ENCODE measurements at regions not wholly inside any gene's neighbourhood (a gene's known extent, or its start where the extent isn't known, plus 50 kb on each side); places are given as distances from the start of the nearest gene placed in this dataset.
"Not testable (repeated sequence)": the region's sequence is repeated elsewhere in the genome, so short reads cannot be mapped to it uniquely, and the experiment has no call there.

DNA sequence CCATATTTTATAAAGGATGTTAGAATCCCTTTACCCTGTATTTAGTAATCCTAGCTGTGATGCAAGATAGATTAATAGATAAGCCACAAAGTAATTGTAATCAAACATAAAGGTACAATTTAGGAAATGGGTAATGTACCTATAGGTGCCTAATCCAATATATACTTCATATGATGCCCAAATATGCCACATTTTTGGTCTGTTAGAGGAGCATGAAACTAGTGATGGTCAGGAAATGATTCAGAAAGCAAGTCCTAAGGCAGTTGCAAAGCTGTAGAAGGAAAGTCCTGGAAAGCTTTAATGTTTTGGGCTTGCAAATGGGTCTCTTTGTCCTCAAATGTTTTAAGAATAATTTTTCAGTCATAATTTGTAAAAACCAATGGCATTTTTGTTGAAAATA lies 76.6 kb upstream of the PTPRK start:
- Histone ChIP-seq H3K4me3 (replicated peaks; ENCODE audit: low read depth, low read length) (no peak overlapping the region), H3K27me3 (replicated peaks; ENCODE audit: control insufficient read depth, insufficient read depth, low read length) (no peaks in the 10 kb centered on the region), H3K36me3 (ENCODE audit: control insufficient read depth, insufficient read depth, low read length) (no peaks in the 10 kb centered on the region)
- TF ChIP-seq, protein P1, sequence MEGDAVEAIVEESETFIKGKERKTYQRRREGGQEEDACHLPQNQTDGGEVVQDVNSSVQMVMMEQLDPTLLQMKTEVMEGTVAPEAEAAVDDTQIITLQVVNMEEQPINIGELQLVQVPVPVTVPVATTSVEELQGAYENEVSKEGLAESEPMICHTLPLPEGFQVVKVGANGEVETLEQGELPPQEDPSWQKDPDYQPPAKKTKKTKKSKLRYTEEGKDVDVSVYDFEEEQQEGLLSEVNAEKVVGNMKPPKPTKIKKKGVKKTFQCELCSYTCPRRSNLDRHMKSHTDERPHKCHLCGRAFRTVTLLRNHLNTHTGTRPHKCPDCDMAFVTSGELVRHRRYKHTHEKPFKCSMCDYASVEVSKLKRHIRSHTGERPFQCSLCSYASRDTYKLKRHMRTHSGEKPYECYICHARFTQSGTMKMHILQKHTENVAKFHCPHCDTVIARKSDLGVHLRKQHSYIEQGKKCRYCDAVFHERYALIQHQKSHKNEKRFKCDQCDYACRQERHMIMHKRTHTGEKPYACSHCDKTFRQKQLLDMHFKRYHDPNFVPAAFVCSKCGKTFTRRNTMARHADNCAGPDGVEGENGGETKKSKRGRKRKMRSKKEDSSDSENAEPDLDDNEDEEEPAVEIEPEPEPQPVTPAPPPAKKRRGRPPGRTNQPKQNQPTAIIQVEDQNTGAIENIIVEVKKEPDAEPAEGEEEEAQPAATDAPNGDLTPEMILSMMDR (IDR thresholded peaks at IDR 0.05; ENCODE audit: insufficient read depth, low read length, poor library complexity, severe bottlenecking) = no peak
- no peak for DNase-seq (ENCODE audit: extremely low read depth, insufficient read length)

DNA sequence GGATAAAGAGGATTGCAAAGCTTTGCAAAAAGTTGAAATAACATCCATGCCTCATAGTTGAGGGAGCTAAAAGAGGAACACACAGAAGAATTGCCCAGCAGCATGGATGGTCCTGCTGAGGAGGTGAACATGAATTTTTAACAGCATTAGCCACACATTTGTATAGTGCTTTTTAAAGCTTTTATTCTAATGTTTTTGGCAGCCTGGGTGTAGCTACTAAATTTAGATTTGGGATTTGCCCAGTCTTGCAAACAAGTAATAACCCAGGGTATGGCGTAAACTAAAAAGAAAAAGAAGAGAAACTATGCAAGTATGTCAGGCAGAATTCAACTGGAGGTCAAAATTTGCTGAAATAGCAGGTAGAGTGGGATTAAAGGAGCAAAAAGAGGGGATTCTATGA lies 75.1 kb upstream of the PTPRK start:
- DNase-seq (ENCODE audit: extremely low read depth, insufficient read length) = no peak
- H3K4me3 ChIP-seq (replicated peaks; ENCODE audit: low read depth, low read length) = no peak overlapping the region
- TF ChIP-seq, protein P1 (IDR thresholded peaks at IDR 0.05; ENCODE audit: insufficient read depth, low read length, poor library complexity, severe bottlenecking) = no peak
- H3K36me3 ChIP-seq (ENCODE audit: control insufficient read depth, insufficient read depth, low read length) = no peaks in the 10 kb centered on the region
- H3K27me3 ChIP-seq (replicated peaks; ENCODE audit: control insufficient read depth, insufficient read depth, low read length) = no peaks in the 10 kb centered on the region

DNA sequence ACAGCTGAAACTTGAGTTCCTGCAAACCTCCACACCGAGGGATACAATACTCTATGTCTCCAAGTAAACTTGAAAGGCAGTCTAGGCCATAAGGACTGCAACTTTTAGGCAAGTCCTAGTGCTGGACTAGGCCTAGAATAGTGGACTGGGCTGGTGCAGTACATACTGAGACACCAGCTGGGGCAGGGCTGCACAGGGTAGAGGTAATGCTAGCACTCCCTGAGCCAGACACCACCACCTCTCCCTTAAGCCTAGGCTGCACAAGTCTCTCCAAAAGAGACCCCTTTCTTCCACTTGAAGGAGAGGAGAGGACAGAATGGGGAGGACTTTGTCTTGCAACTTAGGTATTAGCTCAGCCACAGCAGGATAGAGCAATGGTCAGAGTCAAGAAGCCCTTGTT lies 65.7 kb upstream of the PTPRK start:
- H3K27me3 ChIP-seq (replicated peaks; ENCODE audit: control insufficient read depth, insufficient read depth, low read length) = no peaks in the 10 kb centered on the region
- H3K4me3 ChIP-seq (replicated peaks; ENCODE audit: low read depth, low read length) = no peak overlapping the region
- no peaks in the 10 kb centered on the region for H3K36me3 ChIP-seq (ENCODE audit: control insufficient read depth, insufficient read depth, low read length)
- TF ChIP-seq, protein P1 (IDR thresholded peaks at IDR 0.05; ENCODE audit: insufficient read depth, low read length, poor library complexity, severe bottlenecking) = no peak
- no peak for DNase-seq (ENCODE audit: extremely low read depth, insufficient read length)

DNA sequence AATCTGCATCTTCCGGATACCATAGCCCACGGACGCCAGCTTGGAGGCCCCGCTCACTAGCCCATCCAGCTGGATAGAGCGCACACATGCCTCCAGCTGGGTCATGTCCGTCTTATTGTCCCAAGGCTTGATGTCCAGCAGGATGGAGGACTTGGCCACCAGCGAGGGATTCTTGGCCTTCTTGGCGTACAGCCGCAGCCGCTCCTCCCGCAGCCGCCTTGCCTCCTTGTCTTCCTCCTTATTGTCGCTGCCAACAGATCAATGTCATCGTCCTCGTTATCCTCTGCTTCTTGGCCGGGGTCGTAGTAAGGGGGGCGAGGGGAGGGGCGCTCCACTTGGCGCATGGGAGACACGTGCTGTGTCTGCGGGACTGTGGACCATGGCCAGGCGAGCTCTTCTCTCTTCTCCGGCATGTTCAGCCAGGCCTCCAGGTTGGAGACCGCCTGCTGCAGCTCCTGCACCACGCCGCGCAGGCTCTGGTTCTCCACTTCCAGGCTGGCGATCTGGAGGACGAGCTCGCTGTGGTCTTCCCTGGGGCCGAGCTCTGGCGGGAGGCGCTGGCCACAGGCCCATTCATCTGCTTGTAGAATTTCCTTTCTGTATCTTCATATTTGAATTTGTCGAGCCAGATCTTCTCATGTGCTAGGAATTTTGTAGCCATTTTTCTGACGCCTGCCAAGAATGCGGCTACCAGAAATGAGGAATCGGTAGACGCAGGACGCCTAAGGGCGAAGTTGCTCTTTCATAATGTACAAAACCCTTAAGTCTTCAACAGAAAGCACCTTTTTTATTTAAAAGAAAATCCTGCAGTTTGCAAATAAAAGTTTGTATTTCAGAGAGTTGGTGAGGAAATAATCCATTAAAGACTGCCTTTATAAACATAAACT lies 60.1 kb upstream of the PTPRK start:
- no peak for DNase-seq (ENCODE audit: extremely low read depth, insufficient read length)
- TF ChIP-seq, protein P1 (IDR thresholded peaks at IDR 0.05; ENCODE audit: insufficient read depth, low read length, poor library complexity, severe bottlenecking) = no peak
- no peaks in the 10 kb centered on the region for H3K36me3 ChIP-seq (ENCODE audit: control insufficient read depth, insufficient read depth, low read length)
- H3K4me3 ChIP-seq (replicated peaks; ENCODE audit: low read depth, low read length) = no peak overlapping the region
- H3K27me3 ChIP-seq (replicated peaks; ENCODE audit: control insufficient read depth, insufficient read depth, low read length) = no peaks in the 10 kb centered on the region

DNA sequence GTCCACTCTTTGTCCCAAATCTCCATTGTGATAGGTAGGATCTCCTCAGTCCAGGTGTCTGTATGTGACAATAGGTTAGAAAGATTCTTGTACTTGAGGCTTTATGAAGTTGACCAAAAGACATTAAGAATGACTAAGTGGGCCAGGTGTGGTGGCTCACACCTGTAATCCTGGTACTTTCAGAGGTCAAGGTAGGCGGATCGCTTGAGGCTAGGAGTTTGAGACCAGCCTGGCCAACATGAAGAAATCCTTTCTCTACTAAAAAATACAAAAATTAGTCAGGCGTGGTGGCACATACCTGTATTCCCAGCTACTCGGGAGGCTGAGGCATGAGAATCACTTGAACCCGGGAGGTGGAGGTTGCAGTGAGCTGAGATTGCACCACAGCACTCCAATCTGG lies 54.9 kb upstream of the PTPRK start:
- H3K4me3 ChIP-seq (replicated peaks; ENCODE audit: low read depth, low read length); H3K27me3 ChIP-seq (replicated peaks; ENCODE audit: control insufficient read depth, insufficient read depth, low read length); H3K36me3 ChIP-seq (ENCODE audit: control insufficient read depth, insufficient read depth, low read length); DNase-seq (ENCODE audit: extremely low read depth, insufficient read length): not testable (repeated sequence)

DNA sequence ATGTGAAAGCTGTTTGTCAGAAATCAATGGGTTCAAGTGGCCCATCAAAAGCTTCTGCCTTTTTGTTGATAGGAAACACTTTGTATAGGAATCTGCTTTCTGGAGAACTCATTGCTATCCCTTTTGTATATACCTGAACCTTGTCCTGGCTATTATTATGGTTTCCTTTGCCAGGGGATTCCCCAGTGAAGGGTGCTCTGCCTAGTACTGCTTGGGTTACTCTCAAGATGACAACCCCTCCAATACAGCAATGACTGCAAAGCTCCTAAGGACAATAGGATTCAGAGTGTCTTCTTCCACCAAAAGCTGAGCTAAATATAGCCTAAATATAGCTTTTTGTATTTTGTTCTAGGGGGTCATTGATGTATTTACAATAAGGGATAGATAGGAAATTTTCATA lies 54.0 kb upstream of the PTPRK start:
- Histone ChIP-seq H3K36me3 (ENCODE audit: control insufficient read depth, insufficient read depth, low read length) (no peaks in the 10 kb centered on the region), H3K4me3 (replicated peaks; ENCODE audit: low read depth, low read length) (no peak overlapping the region), H3K27me3 (replicated peaks; ENCODE audit: control insufficient read depth, insufficient read depth, low read length) (no peaks in the 10 kb centered on the region)
- TF ChIP-seq, protein P1 (IDR thresholded peaks at IDR 0.05; ENCODE audit: insufficient read depth, low read length, poor library complexity, severe bottlenecking) = no peak
- DNase-seq (ENCODE audit: extremely low read depth, insufficient read length) = no peak

Data from GM06990 (cell line).